Lower lobe of right lung (tissue), 2 donors: ENCODE measurements at regions not wholly inside any gene's neighbourhood (a gene's known extent, or its start where the extent isn't known, plus 50 kb on each side); places are given as distances from the start of the nearest gene placed in this dataset.
"Not testable (repeated sequence)": the region's sequence is repeated elsewhere in the genome, so short reads cannot be mapped to it uniquely, and the experiment has no call there.

ENCODE experiments used
- ATAC-seq, 2 donors: fragments of 200-7000 bp; cut with Tn5 transposase; one replicate each; pipeline ENCODE4 v1.9.1; 2020 to 2022; ENCODE audit warnings: mild to moderate bottlenecking in 2 of 2, moderate library complexity in 2 of 2
- DNase-seq: peaks from one replicate; pipeline ENCODE4 v3.0.0-alpha.2; 2020
- H3K27ac ChIP-seq: fragments of 200-600 bp; one replicate; pipeline ENCODE4 v1.8.0; 2022
- H3K27me3 ChIP-seq: fragments of 200-600 bp; one replicate; pipeline ENCODE4 v1.8.0; 2022; ENCODE audit warnings: low read depth
- H3K36me3 ChIP-seq: fragments of 200-600 bp; one replicate; pipeline ENCODE4 v1.8.0; 2022; ENCODE audit warnings: mild to moderate bottlenecking
- H3K4me1 ChIP-seq: fragments of 200-600 bp; one replicate; pipeline ENCODE4 v1.8.0; 2022
- H3K4me3 ChIP-seq: fragments of 200-600 bp; one replicate; pipeline ENCODE4 v1.8.0; 2022; ENCODE audit warnings: mild to moderate bottlenecking
- H3K9me3 ChIP-seq: fragments of 200-600 bp; one replicate; pipeline ENCODE4 v1.8.0; 2022
- intact Hi-C: fragments of 100-400 bp; cut with DNase I; formaldehyde crosslinking; loops from one replicate; pipeline ENCODE4 v1.11.0; 2022
- TF ChIP-seq, protein P1 (sequence below): fragments of 200-600 bp; IDR thresholded peaks from one replicate; pipeline ENCODE4 v1.8.0; 2022; ENCODE audit warnings: antibody characterized with exemption, mild to moderate bottlenecking
- donor health status: DM: no; HTN: yes; CAD: no; lungs with severe emphysema.

DNA sequence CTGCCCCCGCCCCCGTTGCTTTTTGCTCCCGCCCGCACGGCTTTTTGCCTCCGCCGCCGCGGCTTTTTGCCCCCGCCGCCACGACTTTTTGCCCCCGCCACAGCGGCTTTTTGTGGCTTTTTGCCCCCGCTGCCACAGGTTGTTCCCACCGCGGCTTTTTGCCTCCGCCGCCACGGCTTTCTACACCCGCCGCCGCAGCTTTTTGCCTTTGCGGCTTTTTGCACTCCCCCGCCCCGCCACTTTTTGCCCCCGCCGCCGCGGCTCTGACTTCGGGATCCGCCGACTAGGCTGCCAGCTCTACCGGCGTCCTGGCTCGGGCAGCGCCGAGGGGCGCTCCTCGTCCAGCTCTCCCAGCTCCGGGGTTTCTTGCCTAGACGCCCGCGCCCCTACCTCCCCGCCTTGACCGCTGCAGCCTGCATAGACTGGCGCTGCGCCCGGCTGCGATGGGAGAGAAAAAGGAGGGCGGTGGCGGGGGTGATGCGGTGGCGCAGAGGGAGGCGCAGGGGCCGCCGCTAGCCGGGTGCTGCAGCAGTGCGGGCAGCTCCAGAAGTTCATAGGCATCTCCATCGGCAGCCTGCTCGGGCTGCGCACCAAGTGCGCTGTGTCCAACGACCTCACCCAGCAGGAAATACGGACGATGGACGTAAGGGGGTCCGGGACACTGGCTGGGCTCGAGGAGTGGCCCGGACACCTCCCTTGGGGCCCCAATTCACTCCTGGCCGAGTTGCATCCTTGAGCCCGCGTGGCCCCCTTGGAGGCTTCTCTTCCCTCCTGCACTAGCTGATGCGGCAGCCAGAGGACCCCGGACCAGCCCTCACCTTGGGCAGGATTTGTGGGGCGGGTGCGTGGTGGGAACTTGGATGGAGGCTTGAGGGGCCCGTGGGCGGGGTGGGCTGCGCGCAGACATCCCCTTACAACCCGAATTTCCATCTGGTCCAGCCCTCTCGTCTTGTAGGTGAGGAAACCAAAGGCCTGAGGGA, 555.7 kb downstream of the TP53TG3F start:
- ATAC-seq, intact Hi-C loops, DNase-seq: not testable (repeated sequence)

DNA sequence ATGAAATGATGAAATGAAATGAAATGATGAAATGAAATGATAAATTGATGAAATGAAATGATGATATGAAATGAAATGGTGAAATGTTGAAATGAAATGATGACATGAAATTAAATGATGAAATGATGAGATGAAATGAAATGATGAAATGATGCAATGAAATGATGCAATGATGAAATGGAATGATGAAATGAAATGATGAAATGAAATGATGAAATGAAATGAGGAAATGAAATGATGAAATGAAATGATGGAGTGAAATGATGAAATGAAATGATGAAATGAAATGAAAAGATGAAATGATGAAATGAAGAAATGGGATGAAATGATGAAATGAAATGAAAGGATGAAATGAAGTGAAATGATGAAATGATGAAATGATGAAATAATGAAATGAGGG, 558.9 kb downstream of the TP53TG3F start:
- DNase-seq, intact Hi-C loops, H3K4me1 ChIP-seq, H3K27ac ChIP-seq, H3K27me3 ChIP-seq, H3K9me3 ChIP-seq, ATAC-seq, H3K4me3 ChIP-seq, H3K36me3 ChIP-seq: not testable (repeated sequence)

More for the DNA sequence above, 555.7 kb downstream of the TP53TG3F start:
- not testable (repeated sequence) for H3K9me3 ChIP-seq, H3K4me3 ChIP-seq, H3K4me1 ChIP-seq, H3K27me3 ChIP-seq, H3K27ac ChIP-seq, H3K36me3 ChIP-seq

DNA sequence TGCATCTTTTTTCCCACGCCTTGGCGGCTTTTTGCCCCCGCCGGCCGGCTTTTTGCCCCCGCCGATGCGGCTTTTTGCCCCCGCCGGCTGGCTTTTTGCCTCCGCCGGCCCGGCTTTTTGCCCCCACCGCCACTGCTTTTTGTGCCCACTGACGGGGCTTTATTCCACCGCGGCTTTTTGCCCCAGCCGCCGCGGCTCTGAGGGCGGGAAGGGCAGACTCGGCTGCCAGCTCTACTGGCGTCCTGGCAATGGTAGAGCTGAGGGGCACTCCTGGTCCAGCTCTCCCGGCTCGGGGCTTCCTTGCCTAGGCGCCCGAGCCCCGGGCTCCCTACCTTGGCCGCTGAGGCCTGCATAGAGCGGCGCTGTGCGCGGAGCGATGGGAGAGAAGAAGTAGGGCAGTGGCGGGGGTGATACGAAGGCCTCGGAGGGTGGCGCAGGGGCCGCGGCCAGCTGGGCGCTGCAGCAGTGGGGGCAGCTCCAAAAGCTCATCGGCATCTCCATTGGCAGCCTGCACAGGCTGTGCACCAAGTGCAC, 591.4 kb downstream of the TP53TG3F start:
- Histone ChIP-seq H3K27ac (no peak overlapping the region), H3K4me1 (no peaks in the 10 kb centered on the region), H3K4me3 (no peak overlapping the region), H3K27me3 (peaks cover 19% of the 10 kb centered on the region), H3K9me3 (no peaks in the 10 kb centered on the region), H3K36me3 (no peaks in the 10 kb centered on the region)
- no peak for DNase-seq
- ATAC-seq: no peak
- intact Hi-C loops: no loop called here
- TF ChIP-seq, protein P1, sequence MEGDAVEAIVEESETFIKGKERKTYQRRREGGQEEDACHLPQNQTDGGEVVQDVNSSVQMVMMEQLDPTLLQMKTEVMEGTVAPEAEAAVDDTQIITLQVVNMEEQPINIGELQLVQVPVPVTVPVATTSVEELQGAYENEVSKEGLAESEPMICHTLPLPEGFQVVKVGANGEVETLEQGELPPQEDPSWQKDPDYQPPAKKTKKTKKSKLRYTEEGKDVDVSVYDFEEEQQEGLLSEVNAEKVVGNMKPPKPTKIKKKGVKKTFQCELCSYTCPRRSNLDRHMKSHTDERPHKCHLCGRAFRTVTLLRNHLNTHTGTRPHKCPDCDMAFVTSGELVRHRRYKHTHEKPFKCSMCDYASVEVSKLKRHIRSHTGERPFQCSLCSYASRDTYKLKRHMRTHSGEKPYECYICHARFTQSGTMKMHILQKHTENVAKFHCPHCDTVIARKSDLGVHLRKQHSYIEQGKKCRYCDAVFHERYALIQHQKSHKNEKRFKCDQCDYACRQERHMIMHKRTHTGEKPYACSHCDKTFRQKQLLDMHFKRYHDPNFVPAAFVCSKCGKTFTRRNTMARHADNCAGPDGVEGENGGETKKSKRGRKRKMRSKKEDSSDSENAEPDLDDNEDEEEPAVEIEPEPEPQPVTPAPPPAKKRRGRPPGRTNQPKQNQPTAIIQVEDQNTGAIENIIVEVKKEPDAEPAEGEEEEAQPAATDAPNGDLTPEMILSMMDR: no peak

DNA sequence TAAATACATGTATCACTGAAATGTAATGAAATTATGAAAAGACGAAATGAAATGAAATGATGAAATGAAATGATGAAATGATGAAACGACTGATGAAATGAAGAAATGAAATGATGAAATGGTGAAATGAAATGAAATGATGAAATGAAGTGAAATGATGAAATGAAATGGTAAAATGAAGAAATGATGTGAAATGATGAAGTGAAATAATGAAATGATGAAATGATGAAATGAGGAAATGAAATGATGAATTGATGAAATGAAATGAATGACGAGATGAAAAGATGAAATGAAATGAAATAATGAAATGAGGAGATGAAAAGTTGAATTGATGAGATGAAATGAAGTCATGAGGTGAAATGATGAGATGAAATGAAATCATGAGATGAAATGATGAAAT, 594.7 kb downstream of the TP53TG3F start:
- intact Hi-C loops: no loop called here
- H3K27me3 ChIP-seq: peaks cover 19% of the 10 kb centered on the region
- TF ChIP-seq, protein P1: no peak
- no peak overlapping the region for H3K4me3 ChIP-seq
- no peaks in the 10 kb centered on the region for H3K36me3 ChIP-seq
- H3K9me3 ChIP-seq: no peaks in the 10 kb centered on the region
- no peak for DNase-seq
- no peak for ATAC-seq
- H3K4me1 ChIP-seq: no peaks in the 10 kb centered on the region
- no peak overlapping the region for H3K27ac ChIP-seq

DNA sequence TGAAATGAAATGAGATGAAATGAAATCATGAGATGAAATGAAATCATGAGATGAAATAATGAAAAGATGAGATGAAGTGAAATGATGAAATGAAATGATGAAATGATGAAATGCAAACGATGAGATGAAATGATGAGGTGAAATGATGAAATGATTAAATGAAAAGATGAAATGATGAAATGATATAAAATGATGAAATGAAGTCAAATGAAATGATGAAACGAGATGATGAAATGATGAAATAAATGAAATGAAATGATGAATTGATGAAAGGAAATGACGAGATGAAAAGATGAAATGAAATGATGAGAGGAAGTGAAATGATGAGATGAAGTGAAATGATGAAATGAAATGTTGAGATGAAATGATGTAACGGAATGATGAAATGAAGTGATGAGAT, 595.6 kb downstream of the TP53TG3F start:
- H3K27me3 ChIP-seq: peaks cover 17% of the 10 kb centered on the region
- intact Hi-C loops: no loop called here
- DNase-seq (no peak), ATAC-seq (no peak)
- no peaks in the 10 kb centered on the region for H3K9me3 ChIP-seq
- H3K27ac ChIP-seq: no peak overlapping the region
- no peak overlapping the region for H3K4me3 ChIP-seq
- TF ChIP-seq, protein P1: no peak
- H3K4me1 ChIP-seq: no peaks in the 10 kb centered on the region
- no peaks in the 10 kb centered on the region for H3K36me3 ChIP-seq

DNA sequence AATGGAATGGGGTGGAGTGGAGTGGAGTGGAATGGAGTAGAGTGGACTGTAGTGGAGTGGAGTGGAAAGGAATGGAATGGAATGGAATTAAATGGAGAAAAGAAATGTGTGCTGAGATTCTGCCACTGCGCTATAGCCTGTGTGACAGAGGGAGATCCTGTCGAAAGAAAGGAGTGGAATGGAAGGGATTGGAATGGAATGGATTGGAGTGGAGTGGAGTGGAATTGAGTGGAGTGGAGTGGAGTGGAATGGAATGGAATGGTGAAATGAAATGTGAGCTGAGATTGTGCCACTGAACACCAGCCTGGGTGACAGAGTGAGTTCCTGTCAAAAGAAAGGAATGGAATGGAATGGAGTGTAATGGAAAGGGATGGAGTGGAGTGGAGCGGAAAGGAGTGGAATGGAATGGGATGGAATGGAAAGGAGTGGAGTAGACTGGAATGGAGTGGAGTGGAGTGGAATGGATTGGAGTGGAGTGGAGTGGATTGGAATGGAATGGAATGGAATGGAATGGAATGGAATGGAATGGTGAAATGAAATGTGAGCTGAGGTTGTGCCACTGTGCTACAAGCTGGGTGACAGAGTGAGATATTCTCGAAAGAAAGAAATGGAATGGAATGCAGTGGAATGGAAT, 603.3 kb downstream of the TP53TG3F start:
- H3K4me1 ChIP-seq, H3K9me3 ChIP-seq, DNase-seq, H3K27me3 ChIP-seq, H3K4me3 ChIP-seq, H3K27ac ChIP-seq, H3K36me3 ChIP-seq, intact Hi-C loops: not testable (repeated sequence)
- ATAC-seq: peak; percentile 80 to 87

DNA sequence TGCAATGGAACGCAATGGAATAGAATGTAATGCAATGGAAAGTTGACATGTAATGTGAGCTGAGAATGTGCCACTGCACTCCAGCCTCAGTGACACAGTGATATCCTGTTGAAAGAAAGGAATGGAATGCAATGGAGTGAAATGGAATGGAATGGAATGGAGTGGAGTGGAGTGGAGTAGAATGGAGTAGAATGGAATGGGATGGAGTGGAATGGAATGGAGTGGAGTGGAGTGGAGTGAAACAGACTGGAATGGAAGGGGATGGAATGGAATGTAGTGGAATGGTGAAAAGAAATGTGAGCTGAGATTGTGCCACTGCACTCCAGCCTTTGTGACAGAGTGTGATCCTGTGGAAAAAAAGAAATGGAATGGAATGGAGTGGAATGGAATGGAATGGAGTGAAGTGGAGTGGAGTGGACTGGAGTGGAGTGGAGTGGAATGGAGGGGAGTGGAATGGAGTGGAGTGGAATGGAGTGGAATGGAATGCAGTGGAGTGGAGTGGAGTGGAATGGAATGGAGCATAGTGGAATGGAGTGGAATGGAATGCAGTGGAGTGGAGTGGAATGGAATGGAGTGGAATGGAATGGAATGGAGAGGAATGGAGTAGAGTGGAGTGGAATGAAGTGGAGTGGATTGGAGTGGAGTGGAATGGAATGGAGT, 604.2 kb downstream of the TP53TG3F start:
- H3K27me3 ChIP-seq, intact Hi-C loops, H3K4me3 ChIP-seq, H3K4me1 ChIP-seq, H3K36me3 ChIP-seq, H3K27ac ChIP-seq, DNase-seq, H3K9me3 ChIP-seq: not testable (repeated sequence)
- peak; percentile 67 to 71 for ATAC-seq

DNA sequence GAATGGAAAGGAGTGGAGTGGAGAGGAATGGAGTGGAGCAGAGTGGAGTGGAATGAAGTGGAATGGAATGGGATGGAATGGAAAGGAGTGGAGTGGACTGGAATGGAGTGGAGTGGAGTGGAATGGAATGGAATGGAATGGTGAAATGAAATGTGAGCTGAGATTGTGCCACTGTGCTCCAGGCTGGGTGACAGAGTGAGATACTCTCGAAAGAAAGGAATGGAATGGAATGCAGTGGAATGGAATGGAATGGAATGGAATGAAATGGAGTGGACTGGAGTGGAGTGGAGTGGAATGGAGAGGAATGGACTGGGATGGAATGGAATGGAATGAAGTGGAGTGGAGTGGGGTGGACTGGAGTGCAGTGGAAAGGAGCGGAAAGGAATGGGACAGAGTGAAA, 605.2 kb downstream of the TP53TG3F start:
- H3K27ac ChIP-seq, H3K27me3 ChIP-seq, DNase-seq, H3K4me3 ChIP-seq, intact Hi-C loops, H3K4me1 ChIP-seq, H3K36me3 ChIP-seq: not testable (repeated sequence)
- peaks cover 11% of the 10 kb centered on the region for H3K9me3 ChIP-seq
- peak; percentile 64 to 70 for ATAC-seq

DNA sequence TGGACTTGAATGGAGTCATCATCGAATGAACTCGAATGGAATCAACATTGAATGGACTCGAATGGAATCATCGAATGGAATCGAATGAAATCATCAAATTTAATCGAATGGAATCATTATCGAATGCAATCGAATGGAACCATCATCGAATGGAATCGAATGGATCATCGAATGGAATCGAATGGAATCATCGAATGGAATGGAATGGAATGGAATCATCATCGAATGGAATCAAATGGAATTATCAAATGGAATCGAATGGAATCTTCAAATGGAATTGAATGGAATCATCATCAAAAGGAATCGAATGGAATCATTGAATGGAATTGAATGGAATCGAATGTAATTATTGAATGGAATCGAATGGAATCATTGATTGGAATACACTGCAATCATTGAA, 610.3 kb downstream of the TP53TG3F start:
- H3K36me3 ChIP-seq, H3K4me3 ChIP-seq, H3K27ac ChIP-seq, DNase-seq, H3K4me1 ChIP-seq, H3K27me3 ChIP-seq, intact Hi-C loops, ATAC-seq: not testable (repeated sequence)
- peaks cover 22% of the 10 kb centered on the region for H3K9me3 ChIP-seq
